ENCODE measurements at regions not wholly inside any gene's neighbourhood (a gene's known extent, or its start where the extent isn't known, plus 50 kb on each side); places are given as distances from the start of the nearest gene placed in this dataset.
"Not testable (repeated sequence)": the region's sequence is repeated elsewhere in the genome, so short reads cannot be mapped to it uniquely, and the experiment has no call there.

- Mint-ChIP-seq H3K27ac (no peak overlapping the region), H3K27me3 (no peaks in the 10 kb centered on the region), H3K4me3 (no peak overlapping the region), H3K4me1 (no peaks in the 10 kb centered on the region), H3K36me3 (ENCODE audit: low read depth) (no peaks in the 10 kb centered on the region), H3K9me3 (peaks cover 13% of the 10 kb centered on the region)
- no peak for ATAC-seq
- DNase-seq, result no peak
Observed at GRCh38 chr4:131348263-131348662, 1800.8 kb upstream of the PCDH10 start.

DNA sequence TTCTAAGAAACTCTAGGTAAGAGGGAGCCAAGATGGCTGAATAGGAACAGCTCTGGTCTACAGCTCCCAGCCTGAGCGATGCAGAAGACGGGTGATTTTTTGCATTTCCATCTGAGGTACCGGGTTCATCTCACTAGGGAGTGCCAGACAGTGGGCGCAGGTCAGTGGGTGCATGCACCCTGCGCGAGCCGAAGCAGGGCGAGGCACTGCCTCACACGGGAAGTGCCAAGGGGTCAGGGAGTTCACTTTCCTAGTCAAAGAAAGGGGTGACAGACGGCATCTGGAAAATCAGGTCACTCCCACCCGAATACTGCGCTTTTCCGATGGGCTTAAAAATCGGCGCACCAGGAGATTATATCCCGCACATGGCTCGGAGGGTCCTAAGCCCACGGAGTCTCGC, 1796.7 kb upstream of the PCDH10 start:
- DNase-seq; H3K27me3 Mint-ChIP-seq; ATAC-seq; H3K27ac Mint-ChIP-seq; H3K36me3 Mint-ChIP-seq (ENCODE audit: low read depth); H3K4me3 Mint-ChIP-seq; H3K4me1 Mint-ChIP-seq: not testable (repeated sequence)
- H3K9me3 Mint-ChIP-seq, result peaks cover 17% of the 10 kb centered on the region

DNA sequence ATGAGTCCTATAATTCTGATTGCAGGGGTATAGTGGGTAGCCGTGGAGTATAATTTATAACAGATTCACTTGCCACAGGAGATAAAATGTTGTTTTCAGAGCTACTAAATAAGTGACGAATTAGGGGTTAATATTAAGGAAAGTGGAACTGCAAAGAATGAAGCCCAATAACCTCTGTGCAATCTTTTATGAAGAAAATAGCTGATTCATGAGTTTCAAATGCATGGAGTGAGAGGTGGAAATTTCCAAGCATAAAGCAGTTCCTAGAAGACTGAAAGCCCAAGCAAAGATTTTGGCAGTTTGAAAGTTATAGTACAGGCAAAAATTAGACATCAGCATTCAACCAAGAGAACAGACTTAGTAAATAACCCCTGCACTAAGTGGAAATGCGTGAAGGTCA, 1782.4 kb upstream of the PCDH10 start:
- ATAC-seq (no peak), DNase-seq (no peak)
- Mint-ChIP-seq H3K36me3 (ENCODE audit: low read depth) (no peaks in the 10 kb centered on the region), H3K4me1 (no peaks in the 10 kb centered on the region), H3K4me3 (no peak overlapping the region), H3K27me3 (no peaks in the 10 kb centered on the region), H3K27ac (no peak overlapping the region), H3K9me3 (peaks cover 4% of the 10 kb centered on the region)

DNA sequence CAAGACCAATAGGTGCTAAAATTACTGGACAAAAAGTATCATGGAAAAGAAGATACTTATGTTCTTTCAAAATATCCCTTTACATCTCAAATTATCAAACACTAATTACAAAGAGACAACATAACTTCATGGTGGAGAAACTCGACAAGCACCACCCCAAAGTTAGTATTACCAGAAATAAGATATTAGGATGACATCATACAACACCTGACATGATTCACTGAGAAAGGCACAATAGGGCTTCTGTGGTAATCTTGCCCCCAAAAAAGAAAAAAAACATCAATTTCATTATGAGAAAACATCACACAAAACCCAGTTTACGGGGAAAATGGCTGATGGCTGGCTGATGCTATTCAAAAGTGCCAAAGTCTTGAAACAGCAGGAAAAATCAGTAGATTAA, 1781.7 kb upstream of the PCDH10 start:
- no peaks in the 10 kb centered on the region for H3K36me3 Mint-ChIP-seq (ENCODE audit: low read depth)
- H3K4me1 Mint-ChIP-seq, result no peaks in the 10 kb centered on the region
- H3K9me3 Mint-ChIP-seq, result peaks cover 8% of the 10 kb centered on the region
- DNase-seq, result no peak
- no peak overlapping the region for H3K27ac Mint-ChIP-seq
- H3K4me3 Mint-ChIP-seq, result no peak overlapping the region
- no peaks in the 10 kb centered on the region for H3K27me3 Mint-ChIP-seq
- ATAC-seq, result no peak

- DNase-seq, result no peak
- peaks cover 8% of the 10 kb centered on the region for H3K9me3 Mint-ChIP-seq
- no peak for ATAC-seq
- no peaks in the 10 kb centered on the region for H3K36me3 Mint-ChIP-seq (ENCODE audit: low read depth)
- no peak overlapping the region for H3K27ac Mint-ChIP-seq
- no peaks in the 10 kb centered on the region for H3K27me3 Mint-ChIP-seq
- no peaks in the 10 kb centered on the region for H3K4me1 Mint-ChIP-seq
- no peak overlapping the region for H3K4me3 Mint-ChIP-seq
Observed at GRCh38 chr4:131370846-131371245, 1778.2 kb upstream of the PCDH10 start.

GRCh38 chr4:131381055-131381454, 1768.0 kb upstream of the PCDH10 start:
- Mint-ChIP-seq H3K9me3 (peaks cover 11% of the 10 kb centered on the region), H3K27ac (no peak overlapping the region), H3K4me1 (no peaks in the 10 kb centered on the region), H3K27me3 (no peaks in the 10 kb centered on the region), H3K36me3 (ENCODE audit: low read depth) (no peaks in the 10 kb centered on the region), H3K4me3 (no peak overlapping the region)
- ATAC-seq (no peak), DNase-seq (no peak)

- Mint-ChIP-seq H3K27me3 (no peaks in the 10 kb centered on the region), H3K36me3 (ENCODE audit: low read depth) (no peaks in the 10 kb centered on the region), H3K27ac (no peak overlapping the region), H3K4me1 (no peaks in the 10 kb centered on the region), H3K4me3 (no peak overlapping the region), H3K9me3 (peaks cover 15% of the 10 kb centered on the region)
- DNase-seq (no peak), ATAC-seq (no peak)
Observed at GRCh38 chr4:131382839-131383238, 1766.3 kb upstream of the PCDH10 start.

DNA sequence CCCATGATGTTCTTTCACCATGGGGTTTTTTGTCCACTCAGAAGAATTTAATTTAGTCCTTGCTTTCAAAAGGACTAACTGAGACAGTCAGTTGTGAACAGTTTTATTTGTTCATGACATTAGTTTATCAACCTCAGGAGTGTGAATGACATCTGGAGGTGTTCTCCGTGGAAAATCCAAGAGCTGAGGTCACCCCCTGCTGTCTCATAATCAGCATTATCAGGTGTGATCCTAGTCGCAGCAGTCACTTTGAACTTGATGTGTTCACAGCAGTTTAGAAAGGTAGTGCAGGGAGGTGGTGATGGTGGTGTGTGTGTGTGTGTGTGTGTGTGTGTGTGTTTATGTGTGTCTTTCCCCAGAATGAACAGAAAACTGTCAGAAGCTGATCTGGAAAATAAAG, 1760.8 kb upstream of the PCDH10 start:
- Mint-ChIP-seq H3K4me1 (no peaks in the 10 kb centered on the region), H3K4me3 (no peak overlapping the region), H3K27ac (no peak overlapping the region), H3K27me3 (no peaks in the 10 kb centered on the region), H3K9me3 (peaks cover 19% of the 10 kb centered on the region), H3K36me3 (ENCODE audit: low read depth) (no peaks in the 10 kb centered on the region)
- no peak for ATAC-seq
- DNase-seq, result no peak

- Mint-ChIP-seq H3K27me3 (no peaks in the 10 kb centered on the region), H3K4me1 (no peaks in the 10 kb centered on the region), H3K9me3 (peaks cover 14% of the 10 kb centered on the region), H3K27ac (no peak overlapping the region), H3K36me3 (ENCODE audit: low read depth) (no peaks in the 10 kb centered on the region), H3K4me3 (no peak overlapping the region)
- ATAC-seq (no peak), DNase-seq (no peak)
Observed at GRCh38 chr4:131408102-131408501, 1741.0 kb upstream of the PCDH10 start.

- H3K36me3 Mint-ChIP-seq (ENCODE audit: low read depth), result no peaks in the 10 kb centered on the region
- H3K27ac Mint-ChIP-seq, result no peak overlapping the region
- H3K9me3 Mint-ChIP-seq, result peaks cover 14% of the 10 kb centered on the region
- ATAC-seq (no peak), DNase-seq (no peak)
- no peaks in the 10 kb centered on the region for H3K27me3 Mint-ChIP-seq
- H3K4me3 Mint-ChIP-seq, result no peak overlapping the region
- H3K4me1 Mint-ChIP-seq, result no peaks in the 10 kb centered on the region
Observed at GRCh38 chr4:131411393-131411792, 1737.7 kb upstream of the PCDH10 start.

- Mint-ChIP-seq H3K27me3 (no peaks in the 10 kb centered on the region), H3K9me3 (no peaks in the 10 kb centered on the region), H3K4me3 (no peak overlapping the region), H3K27ac (no peak overlapping the region), H3K4me1 (no peaks in the 10 kb centered on the region), H3K36me3 (ENCODE audit: low read depth) (no peaks in the 10 kb centered on the region)
- DNase-seq, result no peak
- no peak for ATAC-seq
Observed at GRCh38 chr4:131419147-131419546, 1729.9 kb upstream of the PCDH10 start.

DNA sequence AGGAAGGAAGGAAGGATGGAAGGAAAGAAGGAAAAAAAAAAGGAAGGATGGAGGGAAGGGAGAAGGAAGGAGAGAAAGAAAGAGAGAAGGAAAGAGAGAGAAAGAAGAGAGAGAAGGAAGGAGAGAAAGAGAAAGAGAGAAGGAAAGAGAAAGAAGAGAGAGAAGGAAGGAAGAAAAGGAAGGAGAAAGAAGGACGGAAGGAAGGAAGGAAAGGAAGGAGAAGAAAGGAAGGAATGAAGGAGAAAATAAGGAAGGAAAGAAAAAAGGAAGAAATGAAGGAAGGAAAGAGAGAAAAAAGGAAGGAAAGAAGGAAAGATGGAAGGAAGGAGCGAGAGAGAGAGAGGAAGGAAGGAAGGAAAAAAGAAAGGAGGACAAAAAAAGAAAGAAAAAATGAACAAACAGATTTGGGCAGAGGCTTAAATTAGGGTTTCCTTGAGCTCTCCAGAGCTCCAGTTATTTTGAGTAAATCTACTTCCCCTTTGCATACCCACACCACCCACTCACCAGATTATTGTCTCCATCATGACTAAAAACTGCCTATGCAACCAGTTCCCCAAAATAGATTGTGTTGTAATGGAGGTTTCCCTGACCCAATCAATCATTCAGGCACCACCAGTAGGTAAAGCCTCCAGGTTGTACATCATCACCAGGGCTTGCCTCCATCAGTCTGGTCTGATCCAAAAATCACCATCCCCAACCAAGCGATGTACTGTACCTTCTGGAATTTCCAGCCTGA, 1722.9 kb upstream of the PCDH10 start:
- peaks cover 2% of the 10 kb centered on the region for H3K4me1 Mint-ChIP-seq
- ATAC-seq (peak; percentile 49), DNase-seq (no peak)
- H3K27ac Mint-ChIP-seq, result no peak overlapping the region
- H3K36me3 Mint-ChIP-seq (ENCODE audit: low read depth), result no peaks in the 10 kb centered on the region
- no peak overlapping the region for H3K4me3 Mint-ChIP-seq
- no peaks in the 10 kb centered on the region for H3K27me3 Mint-ChIP-seq
- H3K9me3 Mint-ChIP-seq, result peaks cover 25% of the 10 kb centered on the region

GRCh38 chr4:131427000-131427399, 1722.1 kb upstream of the PCDH10 start:
- Mint-ChIP-seq H3K27me3 (no peaks in the 10 kb centered on the region), H3K4me3 (no peak overlapping the region), H3K27ac (no peak overlapping the region), H3K36me3 (ENCODE audit: low read depth) (no peaks in the 10 kb centered on the region), H3K4me1 (peaks cover 2% of the 10 kb centered on the region), H3K9me3 (peaks cover 25% of the 10 kb centered on the region)
- ATAC-seq (no peak), DNase-seq (no peak)

DNA sequence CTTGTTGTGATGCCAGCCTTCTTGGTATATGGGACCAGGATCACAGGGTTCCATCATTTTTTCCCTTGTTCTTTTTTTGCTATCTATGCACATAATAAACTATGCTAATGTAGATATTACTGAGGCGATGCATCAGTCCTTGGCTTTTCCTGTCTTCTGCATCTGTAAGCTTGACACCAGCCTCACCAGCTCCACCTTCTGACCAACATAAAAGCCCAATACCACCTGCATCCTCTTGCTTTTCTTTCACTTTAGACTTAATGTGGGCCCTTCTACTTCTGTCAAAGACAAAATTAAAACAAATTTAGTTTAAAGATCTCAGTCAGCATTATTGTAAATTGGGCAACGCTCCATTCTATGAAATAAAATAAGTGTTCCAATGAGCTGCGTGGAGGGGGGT, 1718.8 kb upstream of the PCDH10 start:
- peaks cover 25% of the 10 kb centered on the region for H3K9me3 Mint-ChIP-seq
- H3K4me1 Mint-ChIP-seq, result peaks cover 2% of the 10 kb centered on the region
- DNase-seq (no peak), ATAC-seq (no peak)
- H3K27ac Mint-ChIP-seq, result no peak overlapping the region
- no peaks in the 10 kb centered on the region for H3K27me3 Mint-ChIP-seq
- H3K4me3 Mint-ChIP-seq, result no peak overlapping the region
- H3K36me3 Mint-ChIP-seq (ENCODE audit: low read depth), result no peaks in the 10 kb centered on the region

GRCh38 chr4:131441004-131441688, 1707.9 kb upstream of the PCDH10 start:
- no peaks in the 10 kb centered on the region for H3K4me1 Mint-ChIP-seq
- H3K27me3 Mint-ChIP-seq, result no peaks in the 10 kb centered on the region
- ATAC-seq (no peak), DNase-seq (no peak)
- no peak overlapping the region for H3K27ac Mint-ChIP-seq
- H3K9me3 Mint-ChIP-seq, result peaks cover 21% of the 10 kb centered on the region
- no peaks in the 10 kb centered on the region for H3K36me3 Mint-ChIP-seq (ENCODE audit: low read depth)
- H3K4me3 Mint-ChIP-seq, result no peak overlapping the region

Data from activated naive CD8-positive, alpha-beta T cell treated with anti-CD3 and anti-CD28 coated beads, Interleukin-2, amount 50 U/mL, for 24 hours (primary cell).